ENCODE measurements at regions not wholly inside any gene's neighbourhood (a gene's known extent, or its start where the extent isn't known, plus 50 kb on each side); places are given as distances from the start of the nearest gene placed in this dataset.
"Not testable (repeated sequence)": the region's sequence is repeated elsewhere in the genome, so short reads cannot be mapped to it uniquely, and the experiment has no call there.

- no peak for DNase-seq (ENCODE audit: low spot score)
These were observed 89.1 kb upstream of the IVNS1ABP start for GRCh38 chr1:185406006-185406690.

GRCh38 chr1:185404907-185405568 lies 88.0 kb upstream of the IVNS1ABP start:
- no peak for DNase-seq (ENCODE audit: low spot score)

GRCh38 chr1:185404291-185404690 lies 87.2 kb upstream of the IVNS1ABP start:
- DNase-seq (ENCODE audit: low spot score) = peak; percentile 16

GRCh38 chr1:185402930-185403329 lies 85.9 kb upstream of the IVNS1ABP start:
- DNase-seq (ENCODE audit: low spot score) = no peak

DNA sequence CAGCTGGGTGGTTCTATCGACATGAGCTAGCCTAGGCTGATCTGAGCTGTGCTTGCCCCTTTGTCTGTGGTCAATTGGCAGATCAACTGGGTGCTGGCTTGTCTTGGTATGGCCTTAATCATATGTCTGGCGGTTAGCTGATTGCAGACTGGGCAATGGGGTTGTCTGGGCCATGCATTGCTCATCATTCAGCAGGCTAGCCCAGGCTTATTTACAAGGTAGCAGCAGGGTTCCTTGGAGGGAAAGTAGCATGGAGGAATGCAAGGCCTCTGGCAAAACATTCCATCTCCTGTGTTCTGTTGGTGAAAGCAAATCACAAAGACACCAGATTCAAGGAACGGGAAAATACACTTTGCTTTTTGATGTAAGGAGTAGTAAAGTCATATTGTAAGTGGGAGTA lies 84.0 kb upstream of the IVNS1ABP start:
- DNase-seq (ENCODE audit: low spot score) = no peak

DNA sequence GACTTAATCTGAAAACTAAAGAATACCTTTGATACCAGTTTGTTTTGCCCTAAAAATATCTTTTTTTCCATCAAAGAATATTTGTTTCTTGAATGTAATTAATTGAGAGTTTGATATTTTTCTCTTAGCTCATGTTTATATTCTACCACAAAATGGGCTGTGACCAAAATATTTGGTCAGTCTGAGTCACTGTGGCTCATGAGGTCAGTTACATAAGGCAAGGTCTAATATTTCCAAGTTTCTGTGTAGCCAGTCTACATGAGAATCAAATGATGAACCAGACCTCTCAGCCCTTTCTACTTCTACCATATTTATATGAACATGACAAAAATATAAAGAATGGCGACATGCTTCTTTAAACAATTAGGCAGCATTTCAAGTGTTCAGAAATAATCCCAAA lies 83.0 kb upstream of the IVNS1ABP start:
- DNase-seq (ENCODE audit: low spot score) = no peak

DNA sequence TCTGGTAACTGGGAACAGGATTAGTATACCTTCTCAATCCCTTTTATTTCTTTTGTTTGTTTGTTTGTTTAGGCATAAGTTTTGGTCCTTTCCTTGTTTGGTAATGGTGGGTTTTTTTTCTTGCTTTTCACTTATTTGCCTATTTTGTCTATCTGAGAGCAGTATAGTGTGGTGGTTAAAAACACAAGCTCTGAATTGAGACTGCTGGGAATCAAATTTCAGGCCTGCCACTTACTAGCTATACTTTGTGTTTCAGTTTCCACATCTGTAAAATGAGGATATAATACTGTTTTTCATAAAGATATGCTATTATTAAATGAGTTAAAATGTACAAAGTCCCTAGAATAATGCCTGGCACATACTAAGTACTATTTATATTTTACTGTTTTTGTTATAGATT lies 81.6 kb upstream of the IVNS1ABP start:
- DNase-seq (ENCODE audit: low spot score) = no peak

GRCh38 chr1:185398022-185398421 lies 81.0 kb upstream of the IVNS1ABP start:
- DNase-seq (ENCODE audit: low spot score) = no peak

GRCh38 chr1:185397183-185397582 lies 80.1 kb upstream of the IVNS1ABP start:
- no peak for DNase-seq (ENCODE audit: low spot score)

GRCh38 chr1:185396126-185396525 lies 79.1 kb upstream of the IVNS1ABP start:
- DNase-seq (ENCODE audit: low spot score) = no peak

DNA sequence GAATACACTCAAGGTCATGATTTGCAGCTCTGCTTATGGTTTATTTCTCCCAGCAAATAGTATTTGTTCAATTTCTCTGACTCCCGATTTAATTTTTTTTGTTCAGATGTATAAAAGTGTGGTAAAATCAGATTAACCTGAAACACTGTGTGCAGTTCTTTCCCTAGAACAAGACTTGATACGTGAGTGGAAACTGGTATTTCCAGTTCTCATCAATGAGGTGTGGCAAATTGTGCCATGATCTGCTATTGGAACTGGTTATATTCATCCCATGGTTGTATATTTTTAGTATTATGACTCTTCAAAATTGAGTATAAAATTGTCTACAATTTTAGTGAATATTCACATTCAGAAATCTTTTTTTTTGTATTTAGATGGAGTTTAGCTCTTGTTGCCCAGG lies 76.8 kb upstream of the IVNS1ABP start:
- DNase-seq (ENCODE audit: low spot score) = peak; percentile 67

- DNase-seq (ENCODE audit: low spot score) = no peak
These were observed 76.2 kb upstream of the IVNS1ABP start for GRCh38 chr1:185393205-185393604.

DNA sequence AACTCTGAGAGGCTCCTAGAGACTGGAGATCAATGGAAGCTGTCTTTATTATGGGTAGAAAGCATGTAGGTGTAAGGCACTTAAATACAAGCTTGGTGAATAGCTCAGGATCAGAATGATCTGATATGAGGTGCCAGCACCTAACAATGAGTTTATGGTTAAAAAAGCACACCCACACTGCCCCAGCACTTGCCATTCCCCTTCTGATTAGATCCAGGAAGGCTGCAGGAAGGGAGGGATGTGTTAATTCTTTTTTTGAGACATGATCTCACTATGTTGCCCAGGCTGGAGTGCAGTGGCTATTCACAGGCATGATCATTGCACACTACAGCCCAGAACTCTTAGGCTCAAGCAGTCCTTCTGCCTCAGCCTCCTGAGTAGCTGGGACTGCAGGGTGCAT lies 71.8 kb upstream of the IVNS1ABP start:
- no peak for DNase-seq (ENCODE audit: low spot score)

GRCh38 chr1:185388346-185388745 lies 71.3 kb upstream of the IVNS1ABP start:
- no peak for DNase-seq (ENCODE audit: low spot score)

DNA sequence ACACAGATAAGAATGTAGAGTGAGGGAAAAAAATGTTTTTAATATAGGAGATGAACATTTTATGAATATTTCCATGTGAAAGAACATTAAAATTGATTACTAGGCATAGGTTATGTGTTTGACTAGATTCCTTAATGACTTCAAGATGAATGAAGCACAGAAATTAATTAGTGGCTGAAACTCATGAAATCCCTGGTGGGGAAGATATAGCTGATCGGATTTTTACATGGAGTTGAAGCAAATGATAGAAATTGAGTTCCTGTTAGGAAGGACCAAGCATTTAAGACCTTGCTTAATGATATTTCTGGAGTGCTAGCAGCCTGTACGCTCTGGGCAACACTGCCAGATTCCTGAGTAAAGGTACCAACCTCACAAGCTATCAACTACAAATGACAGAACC lies 68.9 kb upstream of the IVNS1ABP start:
- no peak for DNase-seq (ENCODE audit: low spot score)

DNA sequence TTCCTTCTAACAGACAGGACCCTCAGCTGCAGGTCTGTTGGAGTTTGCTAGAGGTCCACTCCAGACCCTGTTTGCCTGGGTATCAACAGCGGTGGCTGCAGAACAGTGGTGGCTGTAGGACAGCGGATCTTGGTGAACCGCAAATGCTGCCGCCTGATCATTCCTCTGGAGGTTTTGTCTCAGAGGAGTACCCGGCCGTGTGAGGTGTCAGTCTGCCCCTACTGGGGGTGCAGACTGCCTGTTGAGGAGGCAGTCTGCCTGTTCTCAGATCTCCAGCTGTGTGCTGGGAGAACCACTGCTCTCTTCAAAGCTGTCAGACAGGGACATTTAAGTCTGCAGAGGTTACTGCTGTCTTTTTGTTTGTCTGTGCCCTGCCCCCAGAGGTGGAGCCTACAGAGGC lies 66.8 kb upstream of the IVNS1ABP start:
- not testable (repeated sequence) for DNase-seq (ENCODE audit: low spot score)

DNA sequence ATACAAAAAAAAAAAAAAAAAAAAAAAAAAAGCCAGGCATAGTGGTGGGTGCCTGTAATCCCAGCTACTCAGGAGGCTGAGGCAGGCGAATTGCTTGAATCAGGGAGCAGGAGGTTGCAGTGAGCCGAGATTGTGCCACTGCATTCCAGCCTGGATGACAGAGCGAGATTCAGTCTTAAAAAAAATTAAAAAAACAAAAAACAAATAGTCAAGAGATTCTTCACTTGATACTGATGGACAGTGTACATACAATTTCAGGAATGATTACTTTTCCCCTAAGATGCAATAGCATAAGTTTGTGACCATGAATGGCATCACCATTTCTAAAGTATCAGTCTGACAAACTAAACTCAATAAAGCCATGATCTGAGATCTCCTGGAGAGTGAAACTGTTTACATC lies 60.8 kb upstream of the IVNS1ABP start:
- DNase-seq (ENCODE audit: low spot score) = no peak

- no peak for DNase-seq (ENCODE audit: low spot score)
These were observed 60.0 kb upstream of the IVNS1ABP start for GRCh38 chr1:185376840-185377635.

GRCh38 chr1:185376288-185376687 lies 59.2 kb upstream of the IVNS1ABP start:
- no peak for DNase-seq (ENCODE audit: low spot score)

GRCh38 chr1:185375583-185375982 lies 58.5 kb upstream of the IVNS1ABP start:
- DNase-seq (ENCODE audit: low spot score) = no peak

DNA sequence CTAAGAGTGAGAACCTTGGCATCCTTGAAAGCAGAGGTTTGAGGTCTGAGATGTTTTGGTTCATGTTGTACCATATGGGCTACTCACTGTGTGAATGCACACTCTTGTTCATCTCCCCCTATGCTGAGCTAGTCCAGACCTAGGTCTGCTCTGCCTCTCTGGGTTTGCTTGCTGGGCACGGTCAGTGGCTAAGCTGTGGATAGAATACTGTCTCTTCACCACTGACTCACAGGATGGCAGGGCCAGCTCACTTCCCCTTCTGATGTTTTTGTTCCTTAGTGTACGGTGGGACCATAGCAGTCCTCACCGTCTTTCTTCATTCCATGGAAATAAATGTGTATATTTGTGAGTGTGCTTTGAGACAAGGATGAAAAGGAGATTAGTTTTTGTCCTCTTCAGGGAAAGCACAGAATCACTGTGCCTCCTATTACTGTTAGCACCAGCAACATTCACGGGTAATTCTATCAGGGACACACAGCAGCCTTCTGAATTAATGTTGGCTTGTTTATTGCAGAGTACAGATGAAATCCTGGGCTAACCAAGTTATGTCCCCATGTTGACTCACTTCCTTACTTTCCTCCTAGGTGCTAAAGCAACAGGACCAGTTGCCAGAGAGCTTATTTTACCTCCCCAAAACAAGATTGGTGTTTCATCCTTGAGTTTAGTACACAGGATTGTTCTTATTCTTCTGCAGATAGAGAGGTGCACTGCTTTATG lies 56.9 kb upstream of the IVNS1ABP start:
- DNase-seq (ENCODE audit: low spot score) = no peak

GRCh38 chr1:185369786-185370185 lies 52.7 kb upstream of the IVNS1ABP start:
- DNase-seq (ENCODE audit: low spot score) = no peak

Measured in HT-29 (cell line).